ENCODE measurements at regions not wholly inside any gene's neighbourhood (a gene's known extent, or its start where the extent isn't known, plus 50 kb on each side); places are given as distances from the start of the nearest gene placed in this dataset.

GRCh38 chr13:19289180-19289579 lies 107.6 kb upstream of the TUBA3C start:
- no peak for TF ChIP-seq EP300 (IDR thresholded peaks at IDR 0.05; ENCODE audit: borderline replicate concordance in 1 of 2, low read depth in 1 of 2, low read length in 1 of 2)
- no peak for TF ChIP-seq RXRA (IDR thresholded peaks at IDR 0.05; ENCODE audit: borderline replicate concordance, low read depth)
- no peak for TF ChIP-seq YY1 (IDR thresholded peaks at IDR 0.05; ENCODE audit: low read depth)
- TF ChIP-seq CTCF (IDR thresholded peaks at IDR 0.05) = no peak

All from SK-N-SH (cell line).